Adrenal gland (tissue), 9 donors: ENCODE measurements at regions not wholly inside any gene's neighbourhood (a gene's known extent, or its start where the extent isn't known, plus 50 kb on each side); places are given as distances from the start of the nearest gene placed in this dataset.

Source experiments
- DNase-seq, 7 donors: peaks; one replicate each; pipeline ENCODE4 v3.0.0-alpha.2; 2019 to 2020
- H3K27ac ChIP-seq, 5 donors: fragments of 200-600 bp; sonication (generic) in 4 of 5; 1 replicate in 3 of 5; 2 replicates in 2 of 5; pipeline versions ENCODE4 v1.5.1 to v1.8.0; 2016 to 2020; ENCODE audit warnings: mild to moderate bottlenecking in 1 of 5
- H3K27me3 ChIP-seq: fragments of 200-600 bp; 2 replicates; pipeline ENCODE4 v1.8.0; 2021
- H3K36me3 ChIP-seq, 2 donors: fragments of 200-600 bp; replicated peaks in 1 of 2; 1 replicate in 1 of 2; 2 replicates in 1 of 2; pipeline versions ENCODE4 v1.5.1 to v1.8.0; 2018 to 2022
- H3K4me1 ChIP-seq, 2 donors: fragments of 200-600 bp; replicated peaks in 1 of 2; 1 replicate in 1 of 2; 2 replicates in 1 of 2; pipeline versions ENCODE4 v1.5.1 to v1.8.0; 2018 to 2021
- H3K4me3 ChIP-seq, 4 donors: fragments of 200-600 bp; sonication (generic) in 3 of 4; one replicate each; pipeline ENCODE4 v1.5.1; 2016 to 2018
- H3K9me3 ChIP-seq, 3 donors: fragments of 200-600 bp; sonication (generic) in 1 of 3; replicated peaks in 1 of 3; 1 replicate in 2 of 3; 2 replicates in 1 of 3; pipeline versions ENCODE4 v1.5.1 to v1.8.0; 2016 to 2021
- POLR2A ChIP-seq, 2 donors: fragments of 450-650 bp; IDR thresholded peaks; one replicate each; pipeline ENCODE4 v1.6.1; 2017; ENCODE audit warnings: antibody characterized with exemption in 2 of 2, mild to moderate bottlenecking in 2 of 2, moderate library complexity in 1 of 2
- WGBS, 4 donors: extraction: QIAGEN DNeasy Blood & Tissue Kit in 2 of 4; methylation state at CpG; one replicate each; pipeline versions ENCODE4 v1.1.5 to v1.1.7; 2013 to 2017; 5-methylcytosine and 5-hydroxymethylcytosine counted together
- intact Hi-C, 2 donors: fragments of 100-400 bp; cut with DNase I; formaldehyde crosslinking; loops; one replicate each; pipeline versions ENCODE4 v1.14.1 to v1.15.0; 2022 to 2023
- small RNA-seq, 2 donors: library from RNA; depleted of rRNA; stranded (forward); fragments of <200 nt; gene quantifications; one replicate each; pipeline ENCODE3, GENCODE V24; 2016
- TF ChIP-seq, protein P1 (sequence below), 6 experiments: fragments of 450-650 bp in 4 of 6; fragments of 200-600 bp in 2 of 6; sonication (generic) in 1 of 6; IDR thresholded peaks; 1 replicate in 5 of 6; 2 replicates in 1 of 6; pipeline versions ENCODE4 v1.5.1 to v1.8.0; 2016 to 2021; ENCODE audit warnings: antibody characterized with exemption in 6 of 6, mild to moderate bottlenecking in 2 of 6, moderate library complexity in 1 of 6
- donor health status: healthy with polysubstance abuse.
- donor health status: Bipolar disorder and iron deficiency.
- donor health status: DM: yes; HTN: yes; CAD: no.
- donor health status: DM: no; HTN: no; CAD: no.
- donor health status: DM: no; HTN: no; CAD: no.

DNA sequence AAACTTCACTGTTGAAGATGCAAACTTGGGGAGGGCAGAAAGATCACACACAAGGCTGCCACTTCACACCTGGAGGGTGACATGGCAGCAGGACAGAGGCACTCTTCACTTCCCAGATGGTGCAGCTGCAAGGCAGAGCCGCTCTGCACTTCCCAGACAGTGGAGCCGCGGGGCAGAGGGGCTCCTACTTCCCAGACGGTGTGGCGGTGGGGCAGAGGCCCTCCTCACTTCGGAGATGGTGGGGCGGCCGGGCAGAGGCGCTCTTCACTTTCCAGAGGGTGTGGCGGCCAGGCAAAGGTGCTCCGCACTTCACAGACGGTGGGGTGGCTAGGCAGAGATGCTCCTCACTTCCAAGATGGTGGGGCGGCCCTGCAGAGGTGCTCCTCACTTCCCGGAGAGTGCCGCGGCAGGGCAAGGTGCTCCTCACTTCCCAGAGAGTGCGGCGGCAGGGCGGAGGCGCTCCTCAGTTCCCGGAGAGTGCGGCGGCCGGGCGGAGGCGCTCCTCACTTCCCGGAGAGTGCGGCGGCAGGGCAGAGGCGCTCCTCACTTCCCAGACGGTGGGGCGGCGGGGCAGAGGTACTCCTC, 58.3 kb upstream of the PPP1R9A start:
- intact Hi-C loops, result no loop called here
- 85 to 96% (median 87%) methylated on average over 13 to 33 of the region's 33 CpGs for WGBS, 4 donors

DNA sequence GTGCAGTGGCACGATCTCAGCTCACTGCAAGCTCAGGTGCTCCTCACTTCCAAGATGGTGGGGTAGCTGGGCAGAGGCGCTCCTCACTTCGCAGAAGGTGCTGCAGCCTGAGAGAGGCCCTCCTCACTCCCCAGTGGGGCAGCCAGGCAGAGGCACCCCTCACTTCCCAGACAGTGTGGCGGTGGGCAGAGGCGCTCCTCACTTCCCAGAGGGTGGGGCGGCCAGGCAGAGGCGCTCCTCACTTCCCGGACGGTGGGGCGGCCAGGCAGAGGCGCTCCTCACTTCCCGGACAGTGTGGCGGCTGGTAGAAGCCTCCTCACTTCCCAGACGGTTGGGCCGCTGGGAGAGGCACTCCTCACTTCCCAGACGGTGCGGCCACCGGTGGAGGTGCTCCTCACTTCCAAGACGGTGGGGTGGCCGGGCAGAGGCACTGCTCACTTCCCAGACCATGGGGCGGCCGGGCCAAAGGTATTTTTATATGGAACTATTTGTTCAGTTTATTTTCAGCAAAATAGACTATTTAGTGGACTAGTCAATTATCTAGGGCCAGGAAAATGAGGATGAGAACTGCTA, 57.7 kb upstream of the PPP1R9A start:
- H3K27me3 ChIP-seq, result no peaks in the 10 kb centered on the region
- no peak overlapping the region for H3K4me3 ChIP-seq
- no peaks in the 10 kb centered on the region for H3K36me3 ChIP-seq
- no peak for TF ChIP-seq POLR2A (IDR thresholded peaks at IDR 0.05)
- TF ChIP-seq, protein P1, sequence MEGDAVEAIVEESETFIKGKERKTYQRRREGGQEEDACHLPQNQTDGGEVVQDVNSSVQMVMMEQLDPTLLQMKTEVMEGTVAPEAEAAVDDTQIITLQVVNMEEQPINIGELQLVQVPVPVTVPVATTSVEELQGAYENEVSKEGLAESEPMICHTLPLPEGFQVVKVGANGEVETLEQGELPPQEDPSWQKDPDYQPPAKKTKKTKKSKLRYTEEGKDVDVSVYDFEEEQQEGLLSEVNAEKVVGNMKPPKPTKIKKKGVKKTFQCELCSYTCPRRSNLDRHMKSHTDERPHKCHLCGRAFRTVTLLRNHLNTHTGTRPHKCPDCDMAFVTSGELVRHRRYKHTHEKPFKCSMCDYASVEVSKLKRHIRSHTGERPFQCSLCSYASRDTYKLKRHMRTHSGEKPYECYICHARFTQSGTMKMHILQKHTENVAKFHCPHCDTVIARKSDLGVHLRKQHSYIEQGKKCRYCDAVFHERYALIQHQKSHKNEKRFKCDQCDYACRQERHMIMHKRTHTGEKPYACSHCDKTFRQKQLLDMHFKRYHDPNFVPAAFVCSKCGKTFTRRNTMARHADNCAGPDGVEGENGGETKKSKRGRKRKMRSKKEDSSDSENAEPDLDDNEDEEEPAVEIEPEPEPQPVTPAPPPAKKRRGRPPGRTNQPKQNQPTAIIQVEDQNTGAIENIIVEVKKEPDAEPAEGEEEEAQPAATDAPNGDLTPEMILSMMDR (IDR thresholded peaks at IDR 0.05), result no peak
- no peaks in the 10 kb centered on the region for H3K9me3 ChIP-seq
- intact Hi-C loops, result no loop called here
- 72 to 96% (median 90%) methylated on average over 5 to 22 of the region's 22 CpGs for WGBS, 4 donors
- no peak overlapping the region for H3K27ac ChIP-seq
- DNase-seq, result no peak
- no peaks in the 10 kb centered on the region for H3K4me1 ChIP-seq

More for the DNA sequence above, 58.3 kb upstream of the PPP1R9A start:
- H3K9me3 ChIP-seq, result no peaks in the 10 kb centered on the region
- no peak for DNase-seq
- no peaks in the 10 kb centered on the region for H3K36me3 ChIP-seq
- H3K4me1 ChIP-seq, result no peaks in the 10 kb centered on the region
- TF ChIP-seq, protein P1 (IDR thresholded peaks at IDR 0.05), result no peak
- no peak for TF ChIP-seq POLR2A (IDR thresholded peaks at IDR 0.05)
- no peak overlapping the region for H3K4me3 ChIP-seq
- H3K27ac ChIP-seq, result no peak overlapping the region
- no peaks in the 10 kb centered on the region for H3K27me3 ChIP-seq

DNA sequence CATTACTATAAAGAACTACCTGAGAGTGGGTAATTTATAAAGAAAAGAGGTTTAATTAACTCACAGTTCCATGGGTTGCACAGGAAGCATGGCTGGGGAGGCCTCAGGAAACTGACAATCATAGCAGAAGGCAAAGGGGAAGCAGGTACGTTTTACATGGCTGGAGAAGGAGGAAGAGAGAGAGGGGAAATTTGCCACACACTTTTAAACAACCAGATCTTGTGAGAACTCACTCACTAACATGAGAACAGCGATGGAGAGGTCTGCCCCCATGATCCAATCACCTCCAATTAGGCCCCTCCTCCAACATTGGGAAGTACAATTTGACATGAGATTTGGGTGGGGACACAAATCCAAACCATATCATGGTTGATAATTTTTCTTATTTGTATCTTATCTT, 51.8 kb upstream of the PPP1R9A start:
- Histone ChIP-seq H3K9me3 (no peaks in the 10 kb centered on the region), H3K27me3 (no peaks in the 10 kb centered on the region), H3K4me1 (no peaks in the 10 kb centered on the region), H3K27ac (no peak overlapping the region), H3K4me3 (no peak overlapping the region), H3K36me3 (no peaks in the 10 kb centered on the region)
- no peak for DNase-seq
- TF ChIP-seq, protein P1 (IDR thresholded peaks at IDR 0.05), result no peak
- no peak for TF ChIP-seq POLR2A (IDR thresholded peaks at IDR 0.05)
- intact Hi-C loops, result no loop called here
- WGBS, 4 donors, result 68 to 81% (median 79%) methylated on average over 2 of the region's 2 CpGs

DNA sequence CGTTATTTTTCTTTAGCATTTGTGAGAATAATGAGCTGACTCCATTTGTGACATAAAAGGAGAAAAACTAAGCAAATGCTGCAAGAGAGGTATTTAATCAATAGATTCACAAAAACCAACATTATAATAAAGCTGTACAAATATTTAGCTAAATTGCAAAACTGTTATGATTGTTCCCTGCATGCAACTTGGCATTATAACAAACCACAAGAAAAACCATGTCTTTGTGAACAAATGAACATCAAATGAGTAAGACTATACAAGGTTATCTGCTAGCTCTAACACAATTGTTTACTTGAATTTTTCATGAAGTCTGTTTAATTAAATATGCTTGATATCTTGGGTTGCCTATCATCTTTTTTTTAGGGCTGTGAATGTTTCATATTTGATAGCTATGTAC, 50.8 kb upstream of the PPP1R9A start:
- no peak for TF ChIP-seq POLR2A (IDR thresholded peaks at IDR 0.05)
- no peak overlapping the region for H3K4me3 ChIP-seq
- intact Hi-C loops, result no loop called here
- H3K27me3 ChIP-seq, result no peaks in the 10 kb centered on the region
- no peaks in the 10 kb centered on the region for H3K36me3 ChIP-seq
- DNase-seq, result no peak
- H3K4me1 ChIP-seq, result no peaks in the 10 kb centered on the region
- H3K27ac ChIP-seq, result no peak overlapping the region
- H3K9me3 ChIP-seq, result no peaks in the 10 kb centered on the region
- WGBS, 4 donors, result 86 to 93% (median 87%) methylated on average over 1 of the region's 1 CpG

Small RNA genes lying in the stretch of these regions (small RNA-seq; reads per million reads assigned to genes)
- gene RN7SKP129 (0 reads per million in 2 donors), gene RNU6-956P (0 reads per million in 2 donors)
